HEK293 (cell line): ENCODE measurements at regions not wholly inside any gene's neighbourhood (a gene's known extent, or its start where the extent isn't known, plus 50 kb on each side); places are given as distances from the start of the nearest gene placed in this dataset.

ENCODE experiments used
- ATF2 ChIP-seq: fragments of 450-650 bp; formaldehyde crosslinking; IDR thresholded peaks from 2 replicates; pipeline ENCODE4 v1.5.1; 2016; ENCODE audit warnings: missing biosample characterization, missing genetic modification characterization, low read depth
- CTCF ChIP-seq: fragments of 450-650 bp; formaldehyde crosslinking; IDR thresholded peaks from 2 replicates; pipeline ENCODE4 v1.5.1; 2016; ENCODE audit warnings: missing biosample characterization, missing genetic modification characterization
- ZNF701 ChIP-seq: fragments of 450-650 bp; formaldehyde crosslinking; IDR thresholded peaks from 2 replicates; pipeline ENCODE4 v1.5.1; 2016; ENCODE audit warnings: missing biosample characterization, missing genetic modification characterization
- TF ChIP-seq, protein P1 (sequence below): fragments of 450-650 bp; formaldehyde crosslinking; IDR thresholded peaks from 2 replicates; pipeline ENCODE4 v1.5.1; 2016; ENCODE audit warnings: missing biosample characterization, missing genetic modification characterization, borderline replicate concordance
- TF ChIP-seq, protein P2 (sequence below): fragments of 450-650 bp; formaldehyde crosslinking; IDR thresholded peaks from 2 replicates; pipeline ENCODE4 v1.5.1; 2016; ENCODE audit warnings: missing biosample characterization, missing genetic modification characterization
- TF ChIP-seq, protein P3 (sequence below): fragments of 450-650 bp; formaldehyde crosslinking; conservative IDR thresholded peaks from 2 replicates; pipeline ENCODE4 v1.5.1; 2016; ENCODE audit warnings: low read depth, missing biosample characterization, missing genetic modification characterization

DNA sequence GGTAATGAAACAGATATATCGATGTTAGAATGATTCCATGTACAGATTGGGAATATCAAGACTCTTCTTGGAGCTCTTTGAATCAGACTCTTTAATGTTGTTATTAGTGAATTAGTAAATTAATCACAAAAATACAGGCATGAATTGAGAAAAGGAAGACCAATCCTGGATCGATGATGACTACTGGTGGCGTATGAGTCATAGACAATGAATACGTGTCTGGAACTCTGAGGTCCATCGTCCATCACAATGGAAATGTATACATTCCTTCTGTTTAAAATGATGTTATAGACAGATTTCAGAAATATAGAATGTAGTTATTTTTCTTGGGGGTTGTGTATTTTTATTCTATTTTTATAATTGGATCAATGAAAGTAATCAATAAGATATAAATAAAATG is 80.2 kb upstream of the RTL1 start:
- no peak for TF ChIP-seq CTCF (tag by site-specific recombination)
- TF ChIP-seq ATF2 = no peak
- TF ChIP-seq, protein P1, sequence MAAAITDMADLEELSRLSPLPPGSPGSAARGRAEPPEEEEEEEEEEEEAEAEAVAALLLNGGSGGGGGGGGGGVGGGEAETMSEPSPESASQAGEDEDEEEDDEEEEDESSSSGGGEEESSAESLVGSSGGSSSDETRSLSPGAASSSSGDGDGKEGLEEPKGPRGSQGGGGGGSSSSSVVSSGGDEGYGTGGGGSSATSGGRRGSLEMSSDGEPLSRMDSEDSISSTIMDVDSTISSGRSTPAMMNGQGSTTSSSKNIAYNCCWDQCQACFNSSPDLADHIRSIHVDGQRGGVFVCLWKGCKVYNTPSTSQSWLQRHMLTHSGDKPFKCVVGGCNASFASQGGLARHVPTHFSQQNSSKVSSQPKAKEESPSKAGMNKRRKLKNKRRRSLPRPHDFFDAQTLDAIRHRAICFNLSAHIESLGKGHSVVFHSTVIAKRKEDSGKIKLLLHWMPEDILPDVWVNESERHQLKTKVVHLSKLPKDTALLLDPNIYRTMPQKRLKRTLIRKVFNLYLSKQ = no peak
- TF ChIP-seq ZNF701 (tag by site-specific recombination) = no peak
- TF ChIP-seq, protein P2, sequence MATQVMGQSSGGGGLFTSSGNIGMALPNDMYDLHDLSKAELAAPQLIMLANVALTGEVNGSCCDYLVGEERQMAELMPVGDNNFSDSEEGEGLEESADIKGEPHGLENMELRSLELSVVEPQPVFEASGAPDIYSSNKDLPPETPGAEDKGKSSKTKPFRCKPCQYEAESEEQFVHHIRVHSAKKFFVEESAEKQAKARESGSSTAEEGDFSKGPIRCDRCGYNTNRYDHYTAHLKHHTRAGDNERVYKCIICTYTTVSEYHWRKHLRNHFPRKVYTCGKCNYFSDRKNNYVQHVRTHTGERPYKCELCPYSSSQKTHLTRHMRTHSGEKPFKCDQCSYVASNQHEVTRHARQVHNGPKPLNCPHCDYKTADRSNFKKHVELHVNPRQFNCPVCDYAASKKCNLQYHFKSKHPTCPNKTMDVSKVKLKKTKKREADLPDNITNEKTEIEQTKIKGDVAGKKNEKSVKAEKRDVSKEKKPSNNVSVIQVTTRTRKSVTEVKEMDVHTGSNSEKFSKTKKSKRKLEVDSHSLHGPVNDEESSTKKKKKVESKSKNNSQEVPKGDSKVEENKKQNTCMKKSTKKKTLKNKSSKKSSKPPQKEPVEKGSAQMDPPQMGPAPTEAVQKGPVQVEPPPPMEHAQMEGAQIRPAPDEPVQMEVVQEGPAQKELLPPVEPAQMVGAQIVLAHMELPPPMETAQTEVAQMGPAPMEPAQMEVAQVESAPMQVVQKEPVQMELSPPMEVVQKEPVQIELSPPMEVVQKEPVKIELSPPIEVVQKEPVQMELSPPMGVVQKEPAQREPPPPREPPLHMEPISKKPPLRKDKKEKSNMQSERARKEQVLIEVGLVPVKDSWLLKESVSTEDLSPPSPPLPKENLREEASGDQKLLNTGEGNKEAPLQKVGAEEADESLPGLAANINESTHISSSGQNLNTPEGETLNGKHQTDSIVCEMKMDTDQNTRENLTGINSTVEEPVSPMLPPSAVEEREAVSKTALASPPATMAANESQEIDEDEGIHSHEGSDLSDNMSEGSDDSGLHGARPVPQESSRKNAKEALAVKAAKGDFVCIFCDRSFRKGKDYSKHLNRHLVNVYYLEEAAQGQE = no peak
- TF ChIP-seq, protein P3, sequence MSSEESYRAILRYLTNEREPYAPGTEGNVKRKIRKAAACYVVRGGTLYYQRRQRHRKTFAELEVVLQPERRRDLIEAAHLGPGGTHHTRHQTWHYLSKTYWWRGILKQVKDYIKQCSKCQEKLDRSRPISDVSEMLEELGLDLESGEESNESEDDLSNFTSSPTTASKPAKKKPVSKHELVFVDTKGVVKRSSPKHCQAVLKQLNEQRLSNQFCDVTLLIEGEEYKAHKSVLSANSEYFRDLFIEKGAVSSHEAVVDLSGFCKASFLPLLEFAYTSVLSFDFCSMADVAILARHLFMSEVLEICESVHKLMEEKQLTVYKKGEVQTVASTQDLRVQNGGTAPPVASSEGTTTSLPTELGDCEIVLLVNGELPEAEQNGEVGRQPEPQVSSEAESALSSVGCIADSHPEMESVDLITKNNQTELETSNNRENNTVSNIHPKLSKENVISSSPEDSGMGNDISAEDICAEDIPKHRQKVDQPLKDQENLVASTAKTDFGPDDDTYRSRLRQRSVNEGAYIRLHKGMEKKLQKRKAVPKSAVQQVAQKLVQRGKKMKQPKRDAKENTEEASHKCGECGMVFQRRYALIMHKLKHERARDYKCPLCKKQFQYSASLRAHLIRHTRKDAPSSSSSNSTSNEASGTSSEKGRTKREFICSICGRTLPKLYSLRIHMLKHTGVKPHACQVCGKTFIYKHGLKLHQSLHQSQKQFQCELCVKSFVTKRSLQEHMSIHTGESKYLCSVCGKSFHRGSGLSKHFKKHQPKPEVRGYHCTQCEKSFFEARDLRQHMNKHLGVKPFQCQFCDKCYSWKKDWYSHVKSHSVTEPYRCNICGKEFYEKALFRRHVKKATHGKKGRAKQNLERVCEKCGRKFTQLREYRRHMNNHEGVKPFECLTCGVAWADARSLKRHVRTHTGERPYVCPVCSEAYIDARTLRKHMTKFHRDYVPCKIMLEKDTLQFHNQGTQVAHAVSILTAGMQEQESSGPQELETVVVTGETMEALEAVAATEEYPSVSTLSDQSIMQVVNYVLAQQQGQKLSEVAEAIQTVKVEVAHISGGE = no peak
